ENCODE measurements at regions not wholly inside any gene's neighbourhood (a gene's known extent, or its start where the extent isn't known, plus 50 kb on each side); places are given as distances from the start of the nearest gene placed in this dataset.

DNA sequence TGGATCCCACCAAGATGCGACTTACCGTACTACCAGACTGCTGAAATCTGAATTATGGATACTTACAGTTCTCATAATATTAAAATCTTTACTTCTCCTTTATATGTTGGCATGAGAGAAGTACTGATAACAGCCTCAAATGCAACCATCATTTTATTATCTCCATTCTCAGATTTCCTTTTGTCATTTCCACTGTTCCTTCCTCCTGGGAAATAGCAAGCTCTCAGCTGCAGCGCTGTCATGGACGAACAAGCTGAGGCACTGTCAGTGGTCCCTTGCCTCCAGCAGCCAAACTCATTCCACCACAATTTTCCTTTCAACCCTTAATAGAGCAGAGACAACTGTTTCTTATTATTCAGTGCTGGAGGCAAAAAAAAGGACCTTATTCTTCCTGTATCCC, 478.4 kb downstream of the ARL4A start:
- TF ChIP-seq, protein P1, sequence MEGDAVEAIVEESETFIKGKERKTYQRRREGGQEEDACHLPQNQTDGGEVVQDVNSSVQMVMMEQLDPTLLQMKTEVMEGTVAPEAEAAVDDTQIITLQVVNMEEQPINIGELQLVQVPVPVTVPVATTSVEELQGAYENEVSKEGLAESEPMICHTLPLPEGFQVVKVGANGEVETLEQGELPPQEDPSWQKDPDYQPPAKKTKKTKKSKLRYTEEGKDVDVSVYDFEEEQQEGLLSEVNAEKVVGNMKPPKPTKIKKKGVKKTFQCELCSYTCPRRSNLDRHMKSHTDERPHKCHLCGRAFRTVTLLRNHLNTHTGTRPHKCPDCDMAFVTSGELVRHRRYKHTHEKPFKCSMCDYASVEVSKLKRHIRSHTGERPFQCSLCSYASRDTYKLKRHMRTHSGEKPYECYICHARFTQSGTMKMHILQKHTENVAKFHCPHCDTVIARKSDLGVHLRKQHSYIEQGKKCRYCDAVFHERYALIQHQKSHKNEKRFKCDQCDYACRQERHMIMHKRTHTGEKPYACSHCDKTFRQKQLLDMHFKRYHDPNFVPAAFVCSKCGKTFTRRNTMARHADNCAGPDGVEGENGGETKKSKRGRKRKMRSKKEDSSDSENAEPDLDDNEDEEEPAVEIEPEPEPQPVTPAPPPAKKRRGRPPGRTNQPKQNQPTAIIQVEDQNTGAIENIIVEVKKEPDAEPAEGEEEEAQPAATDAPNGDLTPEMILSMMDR (IDR thresholded peaks at IDR 0.05; ENCODE audit: borderline replicate concordance, extremely low read depth, low read length, poor library complexity, severe bottlenecking): no peak
- no peak for TF ChIP-seq EZH2 (IDR thresholded peaks at IDR 0.05; ENCODE audit: borderline replicate concordance, low read depth, low read length, severe bottlenecking)

Measured in DND-41 (cell line).